ENCODE measurements at regions not wholly inside any gene's neighbourhood (a gene's known extent, or its start where the extent isn't known, plus 50 kb on each side); places are given as distances from the start of the nearest gene placed in this dataset.
"Not testable (repeated sequence)": the region's sequence is repeated elsewhere in the genome, so short reads cannot be mapped to it uniquely, and the experiment has no call there.

- DNase-seq: not testable (repeated sequence)
These were observed 207.8 kb downstream of the USP6NL start for GRCh38 chr10:11403646-11404045.

DNA sequence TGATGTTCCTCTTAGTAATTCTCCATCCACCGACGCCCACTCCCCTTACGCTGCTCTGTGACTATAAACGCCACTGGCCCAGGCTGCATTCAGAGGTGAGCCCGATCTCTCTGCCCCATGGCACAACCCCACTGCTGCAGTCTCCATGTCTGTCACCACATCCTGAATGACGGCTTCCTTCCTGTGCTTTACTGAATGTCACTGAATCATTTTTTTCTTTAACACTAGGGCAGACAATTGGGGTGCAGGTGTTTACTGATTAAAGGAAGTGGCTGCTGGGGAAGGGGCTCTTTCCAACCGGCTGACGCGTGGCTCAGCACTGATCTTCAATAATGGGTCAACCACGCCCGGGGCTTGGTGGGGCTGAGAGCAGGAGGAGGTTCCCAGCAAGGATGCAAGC is 208.3 kb downstream of the USP6NL start:
- DNase-seq: peak; percentile 71

GRCh38 chr10:11402392-11402791 is 209.1 kb downstream of the USP6NL start:
- no peak for DNase-seq

- DNase-seq: no peak
These were observed 209.9 kb downstream of the USP6NL start for GRCh38 chr10:11401264-11402235.

DNA sequence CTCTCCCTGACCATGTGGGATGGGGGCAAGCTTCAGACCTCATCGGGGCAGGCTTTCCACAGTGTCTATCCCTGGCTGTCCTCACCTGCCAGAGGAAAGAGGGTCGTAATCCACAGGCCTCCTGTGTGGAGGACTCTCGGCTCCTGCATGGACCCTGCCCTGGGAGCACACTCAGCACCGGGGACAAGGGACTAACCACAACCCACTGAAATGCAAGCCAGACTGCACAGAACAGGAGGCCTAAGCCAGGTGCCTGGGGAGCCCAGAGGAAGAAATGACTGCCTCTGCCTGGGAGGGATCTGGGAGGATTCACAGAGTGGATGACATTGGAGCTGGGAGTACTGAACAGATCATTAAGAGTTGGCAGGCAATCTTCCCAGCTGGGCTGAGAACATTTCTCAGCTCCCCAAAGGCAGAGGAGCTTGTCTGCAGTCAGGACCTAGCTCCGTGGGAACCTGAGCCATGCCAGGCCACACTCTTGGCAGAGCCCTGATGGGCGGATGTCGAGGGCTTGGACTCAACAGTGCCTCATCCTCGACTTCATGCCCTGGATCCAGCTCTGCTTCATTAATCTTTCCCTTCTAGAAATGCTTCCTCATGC is 213.4 kb downstream of the USP6NL start:
- DNase-seq: no peak

DNA sequence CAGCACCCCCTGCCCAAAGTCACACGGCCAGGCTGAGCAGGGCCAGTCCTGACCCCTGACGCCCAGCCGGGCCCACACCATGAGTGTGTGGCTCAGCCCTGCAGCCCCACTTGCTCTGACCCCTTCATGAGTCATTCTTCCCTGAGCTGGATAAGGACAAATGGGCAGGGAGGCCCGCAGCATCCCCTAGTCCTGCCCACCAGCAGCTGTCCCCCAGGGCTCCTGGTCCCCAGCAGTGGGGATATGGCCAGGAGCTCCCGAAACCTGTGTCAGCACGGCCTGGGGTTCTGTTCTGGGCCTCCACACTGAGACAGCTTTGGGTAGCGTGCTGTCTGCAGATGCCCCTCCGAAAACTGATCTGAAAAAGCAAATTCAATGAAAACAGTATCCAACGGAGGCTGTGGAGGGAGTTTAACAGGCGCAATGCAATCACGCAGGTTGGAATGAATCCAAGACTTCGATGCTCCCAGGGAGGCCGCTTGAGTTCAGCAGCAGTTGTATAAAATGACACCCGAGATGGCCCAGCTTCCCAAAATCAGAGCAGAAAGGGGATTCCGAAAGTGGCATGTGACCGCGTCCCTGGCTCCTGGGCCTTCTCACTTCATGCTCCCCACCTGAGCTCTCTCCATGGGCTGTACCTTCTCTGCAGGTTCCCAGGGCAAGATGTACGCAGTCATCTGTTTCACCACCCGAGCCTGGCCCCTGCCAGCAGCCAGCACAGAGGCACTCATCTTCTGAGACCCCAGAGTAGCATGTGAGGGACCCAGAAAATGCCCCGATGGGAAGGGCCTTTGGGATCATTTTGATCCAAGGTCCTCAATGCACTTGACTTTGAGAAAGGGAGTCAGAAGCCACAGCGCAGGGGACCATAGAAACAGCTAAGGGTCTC is 214.1 kb downstream of the USP6NL start:
- no peak for DNase-seq

GRCh38 chr10:11396311-11396955 is 215.0 kb downstream of the USP6NL start:
- no peak for DNase-seq

GRCh38 chr10:11395581-11396310 is 215.7 kb downstream of the USP6NL start:
- no peak for DNase-seq

- DNase-seq: no peak
These were observed 216.3 kb downstream of the USP6NL start for GRCh38 chr10:11395161-11395560.

DNA sequence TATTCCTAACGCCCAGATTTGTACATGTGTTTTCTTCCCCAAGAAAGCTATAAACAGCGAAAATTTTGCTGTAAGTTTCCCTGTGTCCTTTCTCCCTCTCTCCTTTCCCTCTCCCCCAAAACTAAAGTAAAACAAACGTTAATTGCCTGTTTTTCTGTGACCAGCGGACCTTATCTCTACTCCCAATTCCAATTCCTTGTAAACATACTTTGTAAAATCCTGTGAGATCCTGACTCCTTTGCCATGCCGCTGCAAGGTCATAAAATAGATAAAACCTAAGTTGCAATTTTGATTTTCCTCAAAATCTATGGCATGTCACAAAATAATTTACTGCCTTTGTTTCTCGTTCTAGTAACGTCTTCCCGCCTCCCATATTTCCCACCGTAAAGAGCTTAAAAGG is 217.6 kb downstream of the USP6NL start:
- DNase-seq: no peak

DNA sequence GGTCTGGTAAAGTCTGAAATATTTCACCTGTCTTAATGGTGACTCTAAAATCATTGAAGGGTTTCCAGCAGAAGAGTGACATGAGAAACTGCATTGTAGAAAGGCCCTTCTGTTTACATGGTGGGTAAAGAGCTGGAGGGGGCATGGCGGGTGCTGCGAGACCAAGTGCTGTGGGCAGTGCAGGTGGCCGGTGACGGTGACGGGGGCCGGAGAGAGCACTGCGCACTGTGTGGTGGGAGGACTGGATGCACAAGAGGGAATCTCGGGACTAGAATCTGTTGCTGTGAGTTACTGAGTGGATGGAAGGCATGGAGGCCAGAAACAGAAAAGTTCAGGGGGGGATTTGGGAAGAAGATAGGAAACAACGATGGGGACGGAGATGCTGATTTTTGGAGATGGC is 218.7 kb downstream of the USP6NL start:
- DNase-seq: no peak

GRCh38 chr10:11388996-11389395 is 222.5 kb downstream of the USP6NL start:
- DNase-seq: no peak

GRCh38 chr10:11387551-11388222 is 223.8 kb downstream of the USP6NL start:
- DNase-seq: no peak

DNA sequence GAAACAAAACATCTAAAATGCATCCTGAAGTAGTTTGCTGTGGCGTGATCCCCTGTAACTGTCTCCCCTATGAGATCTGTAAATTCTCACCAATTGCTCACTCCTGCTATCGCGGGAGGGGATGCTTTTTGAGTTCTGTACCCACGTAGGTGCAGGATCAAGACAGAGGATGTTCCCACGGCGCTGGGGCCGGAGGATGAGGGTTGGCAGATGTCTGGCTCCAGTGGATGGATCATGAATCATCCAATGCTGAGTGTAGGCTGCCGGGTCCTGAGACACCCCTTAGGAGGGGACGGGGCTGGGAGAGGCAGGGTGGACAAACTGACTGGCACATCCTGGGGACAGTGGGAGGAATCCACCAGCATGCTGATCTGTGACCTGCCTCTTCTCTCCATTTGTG is 224.4 kb downstream of the USP6NL start:
- no peak for DNase-seq

Measured in activated CD8-positive, alpha-beta memory T cell treated with anti-CD3 and anti-CD28 coated beads for 24 hours (primary cell).